SK-N-SH treated with all-trans-retinoic acid at 6 μM for 48 hours (cell line): ENCODE measurements at regions not wholly inside any gene's neighbourhood (a gene's known extent, or its start where the extent isn't known, plus 50 kb on each side); places are given as distances from the start of the nearest gene placed in this dataset.

Experiments
- BACH2 ChIP-seq: fragments of 250-450 bp; sonication (Bioruptor Pico); IDR thresholded peaks from 2 replicates; pipeline ENCODE4 v1.9.0; 2021; ENCODE audit warnings: mild to moderate bottlenecking, borderline replicate concordance
- ESRRG ChIP-seq: fragments of 250-450 bp; sonication (Bioruptor Pico); IDR thresholded peaks from 2 replicates; pipeline ENCODE4 v1.6.1; 2021; ENCODE audit warnings: mild to moderate bottlenecking
- PPARA ChIP-seq: fragments of 250-450 bp; sonication (Bioruptor Pico); IDR thresholded peaks from 2 replicates; pipeline ENCODE4 v1.5.0; 2020; ENCODE audit warnings: mild to moderate bottlenecking, borderline replicate concordance
- SNAI2 ChIP-seq: fragments of 250-450 bp; sonication (Bioruptor Pico); IDR thresholded peaks from 2 replicates; pipeline ENCODE4 v1.5.0; 2020; ENCODE audit warnings: mild to moderate bottlenecking, moderate library complexity
- TCF4 ChIP-seq: fragments of 250-450 bp; sonication (Bioruptor Pico); IDR thresholded peaks from 2 replicates; pipeline ENCODE4 v1.8.0; 2021; ENCODE audit warnings: mild to moderate bottlenecking, moderate library complexity, borderline replicate concordance
- ZFP3 ChIP-seq: fragments of 250-450 bp; sonication (Bioruptor Pico); IDR thresholded peaks from 2 replicates; pipeline ENCODE4 v1.5.0; 2020; ENCODE audit warnings: mild to moderate bottlenecking, moderate library complexity
- ZFP30 ChIP-seq: fragments of 450-650 bp; formaldehyde crosslinking; IDR thresholded peaks from 2 replicates; pipeline ENCODE4 v1.5.0; 2022; ENCODE audit warnings: mild to moderate bottlenecking, moderate library complexity
- ZNF565 ChIP-seq: fragments of 450-650 bp; formaldehyde crosslinking; conservative IDR thresholded peaks from 2 replicates; pipeline ENCODE4 v1.5.0; 2020; ENCODE audit warnings: low read depth, mild to moderate bottlenecking, moderate library complexity
- ZNF70 ChIP-seq: fragments of 450-650 bp; formaldehyde crosslinking; IDR thresholded peaks from 2 replicates; pipeline ENCODE4 v1.5.0; 2020; ENCODE audit warnings: mild to moderate bottlenecking, moderate library complexity
- ZNF8 ChIP-seq: fragments of 450-650 bp; formaldehyde crosslinking; IDR thresholded peaks from 2 replicates; pipeline ENCODE4 v1.5.0; 2020; ENCODE audit warnings: mild to moderate bottlenecking, moderate library complexity
- TF ChIP-seq, protein P1 (sequence below): fragments of 250-450 bp; sonication (Bioruptor Pico); IDR thresholded peaks from 2 replicates; pipeline ENCODE4 v1.5.1; 2021; ENCODE audit warnings: mild to moderate bottlenecking, moderate library complexity
- TF ChIP-seq, protein P2 (sequence below): fragments of 250-450 bp; sonication (Bioruptor Pico); IDR thresholded peaks from 2 replicates; pipeline ENCODE4 v1.5.1; 2020; ENCODE audit warnings: low read depth, mild to moderate bottlenecking, moderate library complexity

DNA sequence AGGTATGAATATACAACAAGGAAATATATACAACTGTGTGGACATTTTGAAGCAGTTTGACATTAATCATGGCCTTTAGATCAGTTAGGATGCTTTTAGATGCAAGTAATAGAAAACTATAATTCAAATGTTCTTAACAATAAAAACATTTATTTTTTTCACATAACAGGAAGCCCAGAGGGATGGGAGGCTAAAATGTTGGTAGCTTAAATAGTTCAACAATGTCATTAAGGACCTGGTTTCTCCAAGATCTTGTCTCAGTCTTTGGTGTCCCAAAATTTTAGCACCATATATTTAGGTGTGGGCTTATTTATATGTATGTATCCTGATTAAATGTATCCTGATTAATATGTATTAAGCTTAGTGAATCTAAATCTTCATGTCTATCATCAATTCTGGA is 292.4 kb downstream of the NUAK1 start:
- TF ChIP-seq ZNF70: no peak
- no peak for TF ChIP-seq TCF4 (CRISPR knock-in tag)
- TF ChIP-seq ZNF565: no peak
- TF ChIP-seq, protein P1, sequence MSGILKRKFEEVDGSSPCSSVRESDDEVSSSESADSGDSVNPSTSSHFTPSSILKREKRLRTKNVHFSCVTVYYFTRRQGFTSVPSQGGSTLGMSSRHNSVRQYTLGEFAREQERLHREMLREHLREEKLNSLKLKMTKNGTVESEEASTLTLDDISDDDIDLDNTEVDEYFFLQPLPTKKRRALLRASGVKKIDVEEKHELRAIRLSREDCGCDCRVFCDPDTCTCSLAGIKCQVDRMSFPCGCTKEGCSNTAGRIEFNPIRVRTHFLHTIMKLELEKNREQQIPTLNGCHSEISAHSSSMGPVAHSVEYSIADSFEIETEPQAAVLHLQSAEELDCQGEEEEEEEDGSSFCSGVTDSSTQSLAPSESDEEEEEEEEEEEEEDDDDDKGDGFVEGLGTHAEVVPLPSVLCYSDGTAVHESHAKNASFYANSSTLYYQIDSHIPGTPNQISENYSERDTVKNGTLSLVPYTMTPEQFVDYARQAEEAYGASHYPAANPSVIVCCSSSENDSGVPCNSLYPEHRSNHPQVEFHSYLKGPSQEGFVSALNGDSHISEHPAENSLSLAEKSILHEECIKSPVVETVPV (CRISPR knock-in tag): no peak
- TF ChIP-seq PPARA: no peak
- TF ChIP-seq, protein P2, sequence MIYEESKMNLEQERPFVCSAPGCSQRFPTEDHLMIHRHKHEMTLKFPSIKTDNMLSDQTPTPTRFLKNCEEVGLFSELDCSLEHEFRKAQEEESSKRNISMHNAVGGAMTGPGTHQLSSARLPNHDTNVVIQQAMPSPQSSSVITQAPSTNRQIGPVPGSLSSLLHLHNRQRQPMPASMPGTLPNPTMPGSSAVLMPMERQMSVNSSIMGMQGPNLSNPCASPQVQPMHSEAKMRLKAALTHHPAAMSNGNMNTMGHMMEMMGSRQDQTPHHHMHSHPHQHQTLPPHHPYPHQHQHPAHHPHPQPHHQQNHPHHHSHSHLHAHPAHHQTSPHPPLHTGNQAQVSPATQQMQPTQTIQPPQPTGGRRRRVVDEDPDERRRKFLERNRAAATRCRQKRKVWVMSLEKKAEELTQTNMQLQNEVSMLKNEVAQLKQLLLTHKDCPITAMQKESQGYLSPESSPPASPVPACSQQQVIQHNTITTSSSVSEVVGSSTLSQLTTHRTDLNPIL: no peak
- TF ChIP-seq ZNF8 (CRISPR knock-in tag): no peak
- TF ChIP-seq ZFP30 (CRISPR knock-in tag): no peak
- no peak for TF ChIP-seq ESRRG (CRISPR knock-in tag)
- no peak for TF ChIP-seq ZFP3 (CRISPR knock-in tag)
- TF ChIP-seq BACH2 (CRISPR knock-in tag): no peak
- TF ChIP-seq SNAI2 (CRISPR knock-in tag): no peak
